GM13976 (cell line): ENCODE measurements at regions not wholly inside any gene's neighbourhood (a gene's known extent, or its start where the extent isn't known, plus 50 kb on each side); places are given as distances from the start of the nearest gene placed in this dataset.

ENCODE experiments used
- DNase-seq: peaks from one replicate; pipeline ENCODE4 v3.0.0; 2012; ENCODE audit warnings: low spot score
- CTCF ChIP-seq: IDR thresholded peaks from 2 replicates; pipeline ENCODE4 v1.5.1; 2012; ENCODE audit warnings: borderline replicate concordance, mild to moderate bottlenecking; ENCODE audit not compliant: insufficient read depth; ENCODE audit errors: extremely low read depth, missing control alignments, control extremely low read depth
- in situ Hi-C: fragments of 300-500 bp; cut with MboI; formaldehyde crosslinking; loops from one replicate; pipeline ENCODE4 v1.12.0; 2022; ENCODE audit warnings: low sequenced_read_pairs, mixed read lengths, inconsistent platforms; ENCODE audit not compliant: unreplicated experiment

DNA sequence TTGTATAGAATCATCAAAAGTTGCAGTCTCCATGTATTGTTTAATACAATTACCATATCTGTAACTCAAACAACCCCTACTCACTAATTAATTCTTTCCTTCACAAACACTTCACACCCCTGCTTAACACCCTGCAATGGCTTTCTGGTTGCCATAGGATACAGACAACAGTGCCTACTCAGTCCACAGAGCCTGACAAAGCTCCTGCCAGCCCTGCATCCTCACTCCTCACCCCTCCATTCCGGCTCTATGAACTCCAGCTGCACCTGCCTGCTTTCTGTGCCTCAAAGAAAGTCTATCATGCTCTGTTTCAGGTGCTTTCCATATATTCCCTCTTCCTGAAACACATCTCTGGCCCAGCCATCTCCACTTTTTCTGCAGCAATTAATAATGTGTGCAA lies 253.4 kb downstream of the HACE1 start:
- in situ Hi-C loops: no loop called here
- DNase-seq: no peak
- TF ChIP-seq CTCF: no peak

GRCh38 chr6:104604685-104605084 lies 255.0 kb downstream of the HACE1 start:
- in situ Hi-C loops: no loop called here
- DNase-seq: no peak
- TF ChIP-seq CTCF: no peak

DNA sequence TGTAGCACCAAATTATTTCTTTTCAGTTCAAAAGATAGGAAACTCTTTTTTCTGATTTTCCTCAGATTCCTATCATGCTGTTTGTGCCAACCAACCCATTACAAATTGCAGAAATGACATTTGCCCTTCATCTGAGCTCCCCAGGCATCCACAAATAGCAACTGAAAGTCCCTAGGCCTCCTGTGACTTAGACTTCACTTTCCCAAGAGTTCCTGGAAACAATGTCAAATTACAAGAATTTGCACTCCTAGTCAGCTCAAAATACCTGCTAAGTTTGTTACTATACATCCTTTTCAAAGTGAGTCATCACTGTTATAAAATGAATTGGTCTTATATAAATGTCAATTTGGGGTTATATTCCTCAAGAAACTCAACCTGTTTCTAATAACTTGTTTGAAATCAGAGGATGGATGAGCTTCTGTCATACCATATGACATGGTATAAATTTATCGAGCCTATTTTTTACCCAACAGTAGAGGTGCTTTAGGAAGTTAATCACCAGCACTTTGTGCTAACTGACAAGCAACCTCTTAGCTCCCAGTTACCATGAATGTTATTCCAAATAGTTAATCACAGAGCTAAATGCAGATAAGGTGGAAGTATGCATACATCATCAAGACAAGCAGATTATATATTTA lies 256.5 kb downstream of the HACE1 start:
- in situ Hi-C loops: no loop called here
- no peak for DNase-seq
- no peak for TF ChIP-seq CTCF

DNA sequence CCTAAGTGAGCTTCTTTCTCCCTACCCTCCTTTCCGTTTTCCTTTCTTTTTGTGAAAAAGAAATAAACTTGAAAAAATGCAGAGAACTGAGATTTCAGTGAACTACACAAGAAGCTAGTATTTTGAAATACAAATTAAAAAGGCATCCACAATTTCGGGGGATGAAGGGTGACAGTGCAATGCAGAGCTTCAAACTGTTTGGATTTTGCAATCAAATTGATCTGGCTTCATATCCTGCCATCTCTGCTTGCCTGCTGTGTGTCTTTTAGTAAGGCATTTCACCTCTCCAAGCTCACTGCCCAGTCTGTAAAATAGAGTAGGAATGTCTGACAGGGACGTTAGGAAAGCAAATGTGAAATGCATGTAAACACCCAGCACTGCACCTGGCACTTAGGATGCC lies 258.0 kb downstream of the HACE1 start:
- DNase-seq: no peak
- no peak for TF ChIP-seq CTCF
- in situ Hi-C loops: no loop called here

DNA sequence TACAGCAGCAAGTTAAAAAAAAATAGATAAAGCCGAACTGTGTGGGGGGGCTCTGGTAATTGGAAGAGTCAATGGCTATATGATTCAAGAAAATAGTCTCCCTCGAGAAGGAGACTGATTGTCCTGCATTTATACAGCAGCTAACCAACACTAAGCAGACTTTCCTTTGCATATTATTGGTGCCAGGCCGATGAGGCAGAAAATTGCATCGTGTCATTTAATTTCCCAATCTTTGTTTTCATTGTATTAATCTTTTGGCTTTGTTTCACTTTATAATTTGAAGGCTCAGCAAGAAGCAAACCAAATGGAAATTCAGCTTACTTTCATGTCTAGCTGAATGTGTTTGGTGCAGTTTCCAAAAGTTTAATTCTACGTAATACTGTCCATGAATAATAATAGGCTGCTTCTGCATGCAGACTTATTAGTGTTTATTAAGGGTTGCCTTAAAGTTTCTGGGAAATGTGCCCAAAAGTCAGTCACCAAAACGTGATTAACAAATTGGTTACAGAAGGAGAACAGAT lies 258.5 kb downstream of the HACE1 start:
- no peak for TF ChIP-seq CTCF
- in situ Hi-C loops: no loop called here
- DNase-seq: no peak

DNA sequence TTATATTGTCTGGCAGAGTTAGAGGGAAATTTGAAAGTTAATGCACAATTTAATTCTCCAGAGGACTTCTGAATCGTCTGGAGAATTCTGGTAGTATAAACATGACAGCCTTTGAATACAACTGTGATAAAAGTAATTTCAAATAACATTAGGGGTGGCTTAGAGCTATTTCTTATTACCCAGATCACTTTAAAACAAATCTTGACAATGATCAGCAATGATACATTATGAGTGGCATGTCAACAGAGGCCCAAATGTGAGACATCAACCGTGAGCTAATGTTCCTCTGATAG lies 259.1 kb downstream of the HACE1 start:
- no peak for DNase-seq
- in situ Hi-C loops: no loop called here
- TF ChIP-seq CTCF: no peak
